ENCODE measurements at regions not wholly inside any gene's neighbourhood (a gene's known extent, or its start where the extent isn't known, plus 50 kb on each side); places are given as distances from the start of the nearest gene placed in this dataset.
A peak's percentile ranks its signal among the peaks of the same experiment; 100 is the strongest.

GRCh38 chr3:152611905-152612304 lies 223.0 kb upstream of the P2RY1 start:
- H3K4me1 ChIP-seq = no peaks in the 10 kb centered on the region
- H3K27me3 ChIP-seq = no peaks in the 10 kb centered on the region
- no peak overlapping the region for H3K4me3 ChIP-seq
- no peak overlapping the region for H3K27ac ChIP-seq
- H3K9me3 ChIP-seq = no peaks in the 10 kb centered on the region
- DNase-seq = no peak
- intact Hi-C loops (cut with DNase I; ENCODE audit: low total_unique reads) = no loop called here
- H3K36me3 ChIP-seq = no peaks in the 10 kb centered on the region
- no peak for TF ChIP-seq POLR2A (IDR thresholded peaks at IDR 0.05)
- TF ChIP-seq, protein P1, sequence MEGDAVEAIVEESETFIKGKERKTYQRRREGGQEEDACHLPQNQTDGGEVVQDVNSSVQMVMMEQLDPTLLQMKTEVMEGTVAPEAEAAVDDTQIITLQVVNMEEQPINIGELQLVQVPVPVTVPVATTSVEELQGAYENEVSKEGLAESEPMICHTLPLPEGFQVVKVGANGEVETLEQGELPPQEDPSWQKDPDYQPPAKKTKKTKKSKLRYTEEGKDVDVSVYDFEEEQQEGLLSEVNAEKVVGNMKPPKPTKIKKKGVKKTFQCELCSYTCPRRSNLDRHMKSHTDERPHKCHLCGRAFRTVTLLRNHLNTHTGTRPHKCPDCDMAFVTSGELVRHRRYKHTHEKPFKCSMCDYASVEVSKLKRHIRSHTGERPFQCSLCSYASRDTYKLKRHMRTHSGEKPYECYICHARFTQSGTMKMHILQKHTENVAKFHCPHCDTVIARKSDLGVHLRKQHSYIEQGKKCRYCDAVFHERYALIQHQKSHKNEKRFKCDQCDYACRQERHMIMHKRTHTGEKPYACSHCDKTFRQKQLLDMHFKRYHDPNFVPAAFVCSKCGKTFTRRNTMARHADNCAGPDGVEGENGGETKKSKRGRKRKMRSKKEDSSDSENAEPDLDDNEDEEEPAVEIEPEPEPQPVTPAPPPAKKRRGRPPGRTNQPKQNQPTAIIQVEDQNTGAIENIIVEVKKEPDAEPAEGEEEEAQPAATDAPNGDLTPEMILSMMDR (IDR thresholded peaks at IDR 0.05) = no peak

GRCh38 chr3:152613851-152614250 lies 221.1 kb upstream of the P2RY1 start:
- DNase-seq = no peak
- intact Hi-C loops (cut with DNase I; ENCODE audit: low total_unique reads) = no loop called here

DNA sequence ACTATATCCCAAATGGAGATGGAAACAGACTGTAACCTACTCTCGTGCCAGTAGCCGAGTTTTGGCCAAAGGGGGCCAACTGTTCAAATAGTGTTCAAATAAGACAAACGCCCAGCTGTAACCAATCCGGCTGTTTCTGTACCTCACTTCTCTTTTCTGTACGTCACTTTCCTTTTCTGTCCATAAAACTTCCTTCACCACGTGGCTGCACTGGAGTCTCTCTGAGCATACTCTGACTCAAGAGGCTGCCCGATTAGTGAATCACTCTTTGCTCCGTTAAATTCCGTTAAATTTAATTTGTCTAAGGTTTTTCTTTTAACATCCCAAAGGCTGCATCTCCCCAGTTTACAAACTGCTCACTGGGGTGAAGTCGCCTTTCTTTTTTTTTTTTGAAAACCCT lies 219.2 kb upstream of the P2RY1 start:
- no peak for DNase-seq
- intact Hi-C loops (cut with DNase I; ENCODE audit: low total_unique reads) = no loop called here
- Histone ChIP-seq H3K9me3 (no peaks in the 10 kb centered on the region), H3K36me3 (no peaks in the 10 kb centered on the region), H3K27me3 (no peaks in the 10 kb centered on the region), H3K27ac (no peak overlapping the region), H3K4me1 (no peaks in the 10 kb centered on the region), H3K4me3 (no peak overlapping the region)
- no peak for TF ChIP-seq POLR2A (IDR thresholded peaks at IDR 0.05)

More at GRCh38 chr3:152613851-152614250, 221.1 kb upstream of the P2RY1 start:
- no peaks in the 10 kb centered on the region for H3K27me3 ChIP-seq
- H3K36me3 ChIP-seq = no peaks in the 10 kb centered on the region
- TF ChIP-seq, protein P1 (IDR thresholded peaks at IDR 0.05) = no peak
- no peak overlapping the region for H3K4me3 ChIP-seq
- no peaks in the 10 kb centered on the region for H3K4me1 ChIP-seq
- no peak overlapping the region for H3K27ac ChIP-seq
- no peaks in the 10 kb centered on the region for H3K9me3 ChIP-seq

DNA sequence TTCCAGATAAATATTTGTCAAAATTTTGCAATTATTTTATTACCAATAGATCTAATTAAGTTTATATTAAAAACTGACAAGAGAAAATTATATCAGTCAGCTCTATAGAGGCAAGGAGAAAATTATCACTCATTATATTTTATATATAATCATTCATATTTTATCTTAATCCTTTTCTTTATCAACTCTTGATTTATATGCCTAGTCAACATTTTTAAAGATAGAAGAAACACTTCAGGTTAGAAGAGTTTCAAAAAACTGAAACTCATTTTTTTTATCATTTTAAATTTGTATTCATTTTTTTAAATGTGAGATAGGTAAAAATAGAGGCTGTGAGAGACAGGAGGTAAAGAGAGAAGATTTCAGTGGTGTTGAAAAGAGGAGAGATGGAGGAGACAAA lies 217.3 kb upstream of the P2RY1 start:
- Histone ChIP-seq H3K27me3 (no peaks in the 10 kb centered on the region), H3K4me1 (no peaks in the 10 kb centered on the region), H3K27ac (peak overlapping the region in 1 of 2 donors; percentile 37), H3K9me3 (no peaks in the 10 kb centered on the region), H3K4me3 (no peak overlapping the region), H3K36me3 (no peaks in the 10 kb centered on the region)
- no peak for DNase-seq
- TF ChIP-seq POLR2A (IDR thresholded peaks at IDR 0.05) = no peak
- TF ChIP-seq, protein P1 (IDR thresholded peaks at IDR 0.05) = no peak
- intact Hi-C loops (cut with DNase I; ENCODE audit: low total_unique reads) = no loop called here

- H3K4me3 ChIP-seq = no peak overlapping the region
- no peaks in the 10 kb centered on the region for H3K27me3 ChIP-seq
- H3K9me3 ChIP-seq = no peaks in the 10 kb centered on the region
- DNase-seq = no peak
- H3K27ac ChIP-seq = peak overlapping the region in 1 of 2 donors; percentile 37
- intact Hi-C loops (cut with DNase I; ENCODE audit: low total_unique reads) = no loop called here
- no peaks in the 10 kb centered on the region for H3K36me3 ChIP-seq
- TF ChIP-seq, protein P1 (IDR thresholded peaks at IDR 0.05) = no peak
- TF ChIP-seq POLR2A (IDR thresholded peaks at IDR 0.05) = no peak
- H3K4me1 ChIP-seq = no peaks in the 10 kb centered on the region
Observed at GRCh38 chr3:152618529-152618928, 216.4 kb upstream of the P2RY1 start.

DNA sequence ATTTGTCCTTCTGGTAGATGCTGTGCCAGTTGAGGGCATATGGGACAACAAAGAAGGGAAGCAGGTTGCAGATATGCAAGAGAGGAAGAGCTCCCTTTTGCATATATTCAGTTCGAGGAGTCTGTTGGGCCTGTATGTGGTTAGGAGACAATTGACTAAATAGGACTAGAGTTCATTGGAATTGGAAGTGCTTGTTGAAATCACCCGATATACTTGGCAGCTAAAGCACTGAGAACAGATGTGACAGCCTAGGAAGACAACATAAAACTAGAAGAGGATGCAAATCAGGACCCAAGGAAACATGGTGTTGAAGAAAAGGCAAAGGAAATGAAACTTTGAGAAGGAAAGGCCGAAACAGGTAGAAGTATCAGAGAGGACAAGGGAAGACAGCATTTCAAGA lies 215.2 kb upstream of the P2RY1 start:
- Histone ChIP-seq H3K27me3 (no peaks in the 10 kb centered on the region), H3K27ac (no peak overlapping the region), H3K36me3 (no peaks in the 10 kb centered on the region), H3K4me1 (no peaks in the 10 kb centered on the region), H3K4me3 (no peak overlapping the region), H3K9me3 (no peaks in the 10 kb centered on the region)
- TF ChIP-seq POLR2A (IDR thresholded peaks at IDR 0.05) = no peak
- TF ChIP-seq, protein P1 (IDR thresholded peaks at IDR 0.05) = no peak
- intact Hi-C loops (cut with DNase I; ENCODE audit: low total_unique reads) = no loop called here
- no peak for DNase-seq

Data from uterus (tissue), 3 donors.